ENCODE measurements at regions not wholly inside any gene's neighbourhood (a gene's known extent, or its start where the extent isn't known, plus 50 kb on each side); places are given as distances from the start of the nearest gene placed in this dataset.

GRCh38 chr21:31566064-31566463 lies 93.4 kb upstream of the SOD1 start:
- DNase-seq (ENCODE audit: low spot score), result no peak

DNA sequence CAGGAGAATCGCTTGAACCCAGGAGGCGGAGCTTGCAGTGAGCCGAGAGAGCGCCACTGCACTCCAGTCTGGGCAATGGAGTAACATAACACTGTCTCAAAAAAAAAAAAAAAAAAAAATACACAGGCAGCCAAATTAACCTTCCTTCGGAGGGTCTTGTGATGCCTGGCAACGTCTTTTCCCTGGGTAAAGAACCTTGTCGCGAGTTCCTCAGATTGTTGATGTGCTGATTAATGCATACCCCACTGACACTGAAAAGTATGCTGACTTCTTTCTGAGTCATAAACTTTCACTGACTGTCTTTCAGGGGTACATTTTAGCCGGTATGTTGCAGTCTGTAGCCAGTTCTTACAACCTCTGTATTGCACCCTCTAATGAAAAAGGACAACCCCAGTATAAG lies 95.1 kb upstream of the SOD1 start:
- no peak for DNase-seq (ENCODE audit: low spot score)

DNA sequence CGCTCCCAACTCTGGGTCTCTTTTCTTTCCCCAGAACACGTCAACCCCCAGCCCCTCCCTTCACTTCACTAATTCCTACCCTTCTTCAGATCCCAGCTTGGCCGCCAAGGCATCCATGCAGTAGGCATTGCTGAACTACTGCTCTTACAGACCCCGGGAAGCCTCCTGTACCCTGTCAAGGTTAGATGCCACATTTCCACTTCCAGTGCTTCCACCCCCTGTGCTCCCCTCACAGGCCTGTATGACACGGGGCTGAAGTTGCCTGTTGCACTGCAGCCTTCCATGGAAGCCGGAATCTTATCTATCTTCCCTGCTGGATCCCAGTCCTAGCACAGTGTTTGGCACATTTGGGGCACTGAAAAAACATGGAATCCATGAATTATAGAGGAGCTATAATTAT lies 99.0 kb upstream of the SOD1 start:
- DNase-seq (ENCODE audit: low spot score), result no peak

GRCh38 chr21:31559368-31560119 lies 99.9 kb upstream of the SOD1 start:
- DNase-seq (ENCODE audit: low spot score), result peak; percentile 91

DNA sequence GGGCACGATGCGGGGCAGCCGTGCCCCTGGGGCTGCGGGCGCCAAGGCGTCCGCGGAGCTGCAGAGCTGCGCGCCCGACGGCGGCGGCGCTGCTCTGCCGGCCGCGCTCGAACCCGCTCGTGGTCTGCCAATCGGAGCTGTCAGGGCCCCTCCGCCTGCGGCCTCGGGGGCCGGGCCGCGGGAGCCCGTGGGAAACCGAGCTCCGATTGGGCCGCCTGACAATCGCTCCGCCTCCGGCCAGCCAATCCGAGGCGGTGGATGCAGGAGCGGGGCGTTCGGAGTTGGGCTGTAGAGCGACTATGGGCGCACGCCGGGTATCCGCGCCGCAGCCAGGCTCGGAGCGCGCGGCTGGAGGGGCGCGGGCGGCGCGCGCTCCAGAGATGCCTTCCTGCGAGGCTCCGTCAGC lies 100.5 kb upstream of the SOD1 start:
- peak; percentile 94 for DNase-seq (ENCODE audit: low spot score)

- peak; percentile 40 for DNase-seq (ENCODE audit: low spot score)
Observed at GRCh38 chr21:31558189-31558961, 101.1 kb upstream of the SOD1 start.

DNA sequence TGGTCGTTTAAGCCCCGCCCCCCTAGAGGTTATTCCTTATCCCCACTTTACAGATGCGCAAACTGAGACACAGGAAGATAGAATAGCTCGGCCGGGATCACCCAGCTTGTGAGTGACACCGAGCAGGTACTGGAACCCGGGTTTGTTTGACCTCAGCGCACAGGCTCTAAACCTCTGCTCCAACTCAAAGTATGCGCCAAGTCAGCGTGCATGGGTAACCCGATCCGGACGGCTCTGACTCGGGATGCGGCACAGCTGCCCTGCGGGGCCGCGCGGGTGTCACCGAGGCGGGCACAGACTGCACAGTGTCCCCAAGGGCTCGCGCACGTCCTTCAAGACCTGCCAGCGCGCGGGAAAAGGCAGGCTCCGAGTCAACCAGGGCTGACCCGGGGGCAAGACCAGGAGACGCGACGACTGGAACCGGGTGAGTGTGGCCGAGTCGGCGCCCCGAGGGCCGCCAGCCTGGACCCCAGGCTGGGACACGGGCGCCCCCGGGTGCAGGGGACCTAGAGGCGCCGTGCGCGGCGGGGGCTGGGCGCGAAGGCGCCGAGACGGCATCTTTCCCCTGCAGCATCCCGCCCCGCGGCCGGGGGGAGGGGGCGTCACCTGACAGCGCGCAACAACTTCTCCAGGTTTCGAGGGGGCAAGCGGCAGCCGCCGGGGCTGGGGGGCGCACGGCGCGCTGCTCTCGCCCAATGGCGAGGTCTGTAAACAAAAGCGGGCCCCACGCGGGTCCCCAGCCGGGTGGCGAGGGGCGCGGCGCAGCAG lies 101.9 kb upstream of the SOD1 start:
- DNase-seq (ENCODE audit: low spot score), result no peak

- DNase-seq (ENCODE audit: low spot score), result no peak
Observed at GRCh38 chr21:31556662-31557061, 102.8 kb upstream of the SOD1 start.

DNA sequence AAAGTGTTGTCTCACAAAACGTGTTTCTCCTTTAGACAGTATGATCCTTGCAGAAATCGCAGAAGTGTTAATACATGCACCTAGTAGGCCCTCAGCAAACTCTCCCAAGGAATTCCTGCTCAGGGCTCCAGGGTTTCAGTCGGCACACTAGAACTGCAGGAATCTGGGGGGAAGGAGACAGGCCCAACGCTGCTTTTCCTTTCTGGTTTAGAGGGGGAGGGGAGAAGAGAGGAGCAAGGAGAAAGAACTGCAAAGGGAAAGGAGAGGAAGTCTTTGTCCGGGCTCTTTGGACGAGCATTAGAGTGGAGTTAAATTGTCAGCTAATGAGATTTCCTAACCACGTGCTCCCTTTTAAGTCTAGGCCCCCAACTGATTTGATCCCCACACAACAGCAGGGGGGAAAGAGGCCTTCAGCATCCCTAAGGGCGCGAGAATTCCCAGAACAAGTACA lies 103.7 kb upstream of the SOD1 start:
- DNase-seq (ENCODE audit: low spot score), result no peak

DNA sequence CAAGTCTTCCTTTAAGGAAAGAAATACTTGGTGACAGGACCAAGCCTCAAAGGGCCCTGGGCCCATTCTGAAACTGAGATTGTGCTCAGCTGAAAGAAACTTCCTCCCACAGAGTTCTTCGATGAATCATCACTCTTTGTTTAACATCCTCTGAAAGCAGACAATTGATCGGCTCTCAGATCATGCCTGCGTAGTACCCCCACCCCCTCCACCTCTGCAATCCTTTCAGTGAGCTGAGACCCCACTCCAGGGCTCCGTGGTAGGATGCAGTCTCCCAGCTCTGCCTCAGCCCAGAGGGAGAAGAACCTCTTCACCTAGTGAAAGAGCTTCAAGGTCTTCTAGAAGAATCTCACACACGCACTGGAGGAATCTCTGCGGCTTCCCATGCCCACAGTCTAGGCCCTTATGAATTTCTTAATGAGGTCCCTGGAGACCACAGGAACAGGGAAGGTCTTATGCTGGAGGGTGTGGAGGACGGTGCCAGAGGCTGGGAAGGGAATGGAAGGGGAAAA lies 104.9 kb upstream of the SOD1 start:
- DNase-seq (ENCODE audit: low spot score), result peak; percentile 77

DNA sequence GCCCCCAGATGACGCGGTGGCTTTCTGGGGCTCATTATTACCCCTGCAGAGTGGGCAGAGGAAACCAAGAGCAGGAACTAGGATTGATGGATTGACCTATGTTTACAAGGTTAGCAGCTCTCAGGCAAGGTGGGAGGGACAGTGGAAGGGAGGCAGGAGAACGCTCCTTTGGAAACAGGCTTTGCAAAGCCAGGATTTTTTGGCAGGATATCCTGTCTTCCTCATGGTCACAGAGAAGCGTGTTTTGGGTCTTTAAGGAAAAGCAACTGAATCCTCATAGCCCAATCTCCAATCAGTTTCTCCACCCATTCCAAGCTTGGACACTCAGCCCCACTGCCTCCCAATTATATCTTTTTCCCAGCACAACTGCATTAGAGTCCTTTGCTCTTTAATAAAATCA lies 105.6 kb upstream of the SOD1 start:
- DNase-seq (ENCODE audit: low spot score), result no peak

DNA sequence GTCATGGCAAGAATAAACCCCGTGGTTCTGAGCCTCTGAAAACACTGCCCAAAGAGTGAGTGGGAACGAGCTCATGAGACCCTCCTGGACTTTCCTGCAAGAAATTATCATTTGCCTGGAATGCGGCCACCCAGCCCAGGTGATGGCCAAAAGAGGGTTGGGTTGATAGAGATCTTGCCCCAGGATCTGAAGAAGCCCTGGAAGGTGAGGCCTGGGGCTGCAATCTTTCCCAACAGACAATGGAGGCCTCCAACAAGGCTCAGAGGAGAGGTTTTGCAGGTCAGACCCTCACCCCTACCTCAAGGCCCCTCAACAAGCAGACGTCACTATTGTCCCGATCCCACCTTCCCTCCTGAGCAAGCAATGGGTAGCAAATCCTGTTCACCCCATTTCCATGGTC lies 106.0 kb upstream of the SOD1 start:
- no peak for DNase-seq (ENCODE audit: low spot score)

GRCh38 chr21:31552826-31553225 lies 106.7 kb upstream of the SOD1 start:
- no peak for DNase-seq (ENCODE audit: low spot score)

GRCh38 chr21:31550070-31550469 lies 109.4 kb upstream of the SOD1 start:
- DNase-seq (ENCODE audit: low spot score), result no peak

DNA sequence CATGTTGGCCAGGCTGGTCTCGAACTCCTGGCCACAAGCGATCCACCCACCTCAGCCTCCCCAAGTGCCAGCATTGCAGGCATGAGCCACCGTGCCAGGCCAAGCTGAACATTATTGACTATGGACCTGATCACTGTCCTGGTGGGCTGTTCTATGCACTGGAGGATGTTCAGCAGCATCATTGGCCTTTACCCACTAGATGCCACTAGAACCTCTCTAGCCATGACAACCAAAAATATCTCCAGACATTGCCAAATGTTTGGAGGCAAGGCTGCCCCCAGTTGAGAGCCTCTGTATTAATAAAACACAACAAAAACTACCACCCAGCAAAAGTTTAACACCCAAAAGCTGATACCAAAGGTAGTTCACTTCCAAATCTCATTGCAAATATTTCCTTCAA lies 110.8 kb upstream of the SOD1 start:
- DNase-seq (ENCODE audit: low spot score), result no peak

- no peak for DNase-seq (ENCODE audit: low spot score)
Observed at GRCh38 chr21:31546443-31547170, 112.9 kb upstream of the SOD1 start.

GRCh38 chr21:31545036-31545435 lies 114.5 kb upstream of the SOD1 start:
- no peak for DNase-seq (ENCODE audit: low spot score)

GRCh38 chr21:31543191-31543590 lies 116.3 kb upstream of the SOD1 start:
- DNase-seq (ENCODE audit: low spot score), result no peak

DNA sequence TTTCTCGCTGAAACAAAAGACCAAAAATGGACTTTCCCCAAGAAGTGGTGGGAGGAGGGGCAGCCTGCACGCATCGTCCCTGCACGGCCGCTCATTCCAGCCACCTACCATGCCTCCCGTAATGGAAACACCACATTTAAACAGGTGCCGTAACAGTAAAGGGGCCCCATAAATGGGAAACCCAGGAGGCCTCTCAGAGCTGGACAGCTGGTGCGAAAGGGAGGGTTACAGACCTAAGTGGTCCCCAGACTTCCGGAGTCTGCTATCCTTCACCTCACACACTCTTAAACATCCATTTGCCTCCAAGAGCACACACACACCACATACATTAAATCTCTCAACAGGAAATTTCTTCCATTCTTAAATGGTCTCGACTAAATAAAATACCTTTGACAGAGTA lies 120.7 kb upstream of the SOD1 start:
- DNase-seq (ENCODE audit: low spot score), result no peak

- DNase-seq (ENCODE audit: low spot score), result no peak
Observed at GRCh38 chr21:31537872-31538576, 121.5 kb upstream of the SOD1 start.

GRCh38 chr21:31536138-31536537 lies 123.4 kb upstream of the SOD1 start:
- DNase-seq (ENCODE audit: low spot score), result no peak
